Activated CD8-positive, alpha-beta memory T cell treated with anti-CD3 and anti-CD28 coated beads for 36 hours (primary cell): ENCODE measurements at regions not wholly inside any gene's neighbourhood (a gene's known extent, or its start where the extent isn't known, plus 50 kb on each side); places are given as distances from the start of the nearest gene placed in this dataset.
"Not testable (repeated sequence)": the region's sequence is repeated elsewhere in the genome, so short reads cannot be mapped to it uniquely, and the experiment has no call there.

Source experiments
- CTCF ChIA-PET: fragments of 350-600 bp; sonication (Branson Sonifier 250); formaldehyde crosslinking; loops from one replicate; lab custom pipeline; 2021; ENCODE audit warnings: antibody characterized with exemption; lab: Charles Lee
- POLR2A ChIA-PET: fragments of 350-600 bp; sonication (Branson Sonifier 250); formaldehyde crosslinking; loops from one replicate; lab custom pipeline; 2021; ENCODE audit warnings: antibody characterized with exemption; lab: Charles Lee

DNA sequence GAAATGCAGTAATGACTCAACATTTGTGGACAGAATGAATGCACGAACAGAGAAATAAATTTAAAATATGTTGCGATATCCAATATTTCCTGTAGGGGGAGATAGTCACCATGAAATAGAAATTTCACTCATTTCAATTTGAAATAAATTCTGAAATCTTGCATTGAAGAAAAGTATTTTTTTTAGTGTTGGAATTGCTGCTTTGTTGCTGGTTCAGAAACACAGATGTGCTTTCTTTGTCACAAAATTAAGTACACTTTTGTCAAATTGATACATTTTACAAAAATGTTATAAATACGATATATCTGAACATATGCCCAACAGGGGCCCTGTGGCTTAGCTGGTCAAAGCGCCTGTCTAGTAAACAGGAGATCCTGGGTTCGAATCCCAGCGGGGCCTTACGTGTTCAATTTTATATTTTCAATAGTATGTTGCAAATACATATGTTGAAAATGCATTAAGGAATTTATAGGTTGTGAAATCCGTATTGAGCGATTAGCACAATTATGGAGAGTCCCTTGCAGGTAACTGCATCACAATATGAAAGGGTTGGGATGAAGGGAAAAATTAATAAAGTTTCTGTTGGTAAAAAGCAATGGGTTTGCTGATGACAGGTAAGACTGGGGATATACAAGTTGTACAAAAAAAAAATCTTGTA is 85.4 kb upstream of the PRSS16 start:
- CTCF ChIA-PET: interaction anchor here (1.0 to 1.1 kb wide), 2 partner anchors 26 to 34 kb away, joined by 3 read pairs; no protein-coding TSS in a partner anchor
- POLR2A ChIA-PET: interaction anchor here (0.6 kb wide), 1 partner anchor 15 kb away, joined by 7 read pairs; a partner anchor contains a TSS

DNA sequence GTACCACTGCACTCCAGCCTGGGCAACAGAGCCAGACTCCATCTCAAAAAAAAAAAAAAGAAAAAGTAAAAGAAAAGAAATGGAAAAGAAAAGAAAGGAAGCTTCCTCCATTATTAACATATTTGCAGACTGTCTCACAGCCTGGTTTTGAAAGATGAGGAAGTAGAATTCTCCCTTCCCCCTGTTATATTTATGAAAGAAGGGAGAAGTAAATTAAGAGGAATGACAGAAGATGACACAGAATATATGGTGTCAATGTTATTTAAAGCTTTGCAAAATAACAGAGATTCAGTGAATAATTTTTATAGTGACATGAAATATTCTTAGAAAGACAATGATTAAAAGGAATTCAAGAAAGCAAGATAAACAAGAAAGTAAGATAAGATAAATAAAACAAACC is 83.7 kb upstream of the PRSS16 start:
- POLR2A ChIA-PET: interaction anchor here (1.2 kb wide), 1 partner anchor 31 kb away, joined by 3 read pairs; a partner anchor contains a TSS
- CTCF ChIA-PET: interaction anchor here (0.6 to 0.9 kb wide), 3 partner anchors 13 to 645 kb away, joined by 3 read pairs; no protein-coding TSS in a partner anchor

DNA sequence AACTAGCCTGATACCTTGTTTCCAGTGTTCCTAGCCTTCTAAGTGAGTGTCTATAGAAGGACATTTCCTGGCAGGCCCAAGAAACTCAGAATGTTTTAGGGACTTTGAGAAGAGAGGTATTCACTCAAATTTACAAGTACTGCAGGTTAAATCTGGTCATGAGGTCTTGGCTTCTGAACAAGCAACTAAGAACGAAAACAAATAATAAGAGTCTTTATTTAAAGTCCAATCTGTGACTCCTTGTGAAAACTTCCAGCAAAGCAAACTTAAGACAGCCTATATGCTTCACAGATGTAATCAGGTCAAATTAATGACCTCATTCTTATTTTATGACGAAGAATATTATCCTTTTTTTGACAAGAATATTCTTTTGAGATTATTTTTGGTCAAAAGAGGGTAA is 79.4 kb upstream of the PRSS16 start:
- ChIA-PET CTCF (no interaction called here), POLR2A (no interaction called here)

DNA sequence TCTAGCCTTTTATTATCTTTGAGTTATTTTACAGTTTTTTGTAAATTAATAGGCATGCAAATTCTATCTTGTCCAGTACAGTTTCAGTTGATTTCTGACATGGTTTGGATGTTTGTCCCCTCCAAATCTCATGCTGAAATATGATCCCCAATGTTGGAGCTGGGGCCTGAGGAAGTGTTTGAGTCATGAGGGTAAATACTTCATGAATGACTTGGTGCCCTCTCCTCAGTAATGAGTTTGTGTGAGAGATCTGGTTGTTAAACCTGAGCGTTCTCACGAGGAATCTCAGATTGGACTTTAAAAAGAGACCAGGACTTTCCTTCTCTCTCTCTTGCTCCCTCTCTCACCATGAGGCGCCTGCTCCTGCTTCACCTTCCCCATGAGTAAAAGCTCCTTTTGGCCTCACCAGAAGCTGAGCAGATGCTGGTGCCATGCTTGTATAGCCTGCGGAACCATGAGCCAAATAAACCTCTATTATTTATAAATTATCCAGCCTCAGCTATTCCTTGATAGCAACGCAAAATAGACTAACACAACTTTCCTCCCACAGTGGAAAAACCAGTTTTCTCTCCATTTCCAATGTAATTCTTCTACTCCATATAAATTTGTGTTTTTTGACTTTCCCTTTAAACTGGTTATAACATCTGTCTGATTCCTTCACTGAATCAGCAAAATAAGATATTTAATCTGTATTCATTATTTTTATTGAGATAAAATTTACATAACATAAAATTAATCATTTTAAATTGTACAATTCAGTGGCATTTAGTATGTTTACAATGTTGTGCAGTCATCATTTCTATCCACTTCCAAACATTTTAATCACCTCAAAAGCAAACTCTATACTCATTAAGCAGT is 78.7 kb upstream of the PRSS16 start:
- ChIA-PET CTCF (no interaction called here), POLR2A (no interaction called here)

DNA sequence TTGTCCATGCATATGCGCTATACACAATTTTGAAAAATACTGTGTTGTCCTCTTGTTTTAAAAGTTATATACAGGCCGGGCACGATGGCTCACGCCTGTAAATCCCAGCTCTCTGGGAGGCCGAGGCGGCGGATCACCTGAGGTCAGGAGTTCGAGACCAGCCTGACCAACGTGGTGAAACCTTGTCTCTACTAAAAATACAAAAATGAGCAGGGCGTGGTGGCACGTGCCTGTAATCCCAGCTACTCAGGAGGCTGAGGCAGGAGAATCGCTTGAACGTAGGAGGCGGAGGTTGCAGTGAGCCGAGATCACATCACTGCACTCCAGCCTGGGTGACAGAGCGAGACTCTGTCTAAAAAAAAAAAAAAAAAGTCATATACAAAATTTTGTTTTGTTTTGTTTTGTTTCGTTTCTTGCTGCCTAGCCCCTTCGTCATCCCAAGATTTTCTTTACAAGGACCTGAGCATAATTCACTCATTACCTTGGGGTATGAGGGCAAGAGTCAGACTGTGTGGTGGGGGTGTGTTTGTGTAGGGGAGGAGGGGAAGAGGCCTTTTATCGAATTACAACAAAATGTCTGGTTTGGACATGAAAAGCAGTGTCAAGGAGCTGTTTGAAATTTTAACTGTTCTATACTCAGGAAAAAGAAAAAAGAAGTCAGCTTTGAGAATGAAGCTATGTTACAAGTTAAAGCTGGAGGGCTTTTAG is 74.8 kb upstream of the PRSS16 start:
- CTCF ChIA-PET: interaction anchor here (0.6 kb wide), 1 partner anchor 25 kb away, joined by 4 read pairs; no protein-coding TSS in a partner anchor
- POLR2A ChIA-PET: not testable (repeated sequence)

DNA sequence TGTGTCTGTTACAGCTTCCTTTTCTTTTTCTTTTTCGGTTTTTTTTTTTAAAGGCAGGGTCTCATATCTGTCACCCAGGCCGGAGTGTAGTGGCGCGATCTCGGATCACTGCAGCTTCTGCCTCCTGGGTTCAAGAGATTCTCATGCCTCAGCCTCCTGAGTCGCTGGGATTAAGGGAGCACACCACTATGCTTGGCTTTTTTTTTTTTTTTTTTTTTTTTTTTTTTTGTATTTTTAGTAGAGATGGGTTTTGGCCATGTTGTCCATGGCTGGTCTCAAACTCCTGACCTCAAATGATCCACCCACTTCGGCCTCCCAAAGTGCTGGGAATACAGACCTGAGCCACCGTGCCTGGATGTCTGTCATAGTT is 74.3 kb upstream of the PRSS16 start:
- CTCF ChIA-PET: interaction anchor here (0.6 kb wide), 1 partner anchor 25 kb away, joined by 4 read pairs; no protein-coding TSS in a partner anchor
- POLR2A ChIA-PET: not testable (repeated sequence)

DNA sequence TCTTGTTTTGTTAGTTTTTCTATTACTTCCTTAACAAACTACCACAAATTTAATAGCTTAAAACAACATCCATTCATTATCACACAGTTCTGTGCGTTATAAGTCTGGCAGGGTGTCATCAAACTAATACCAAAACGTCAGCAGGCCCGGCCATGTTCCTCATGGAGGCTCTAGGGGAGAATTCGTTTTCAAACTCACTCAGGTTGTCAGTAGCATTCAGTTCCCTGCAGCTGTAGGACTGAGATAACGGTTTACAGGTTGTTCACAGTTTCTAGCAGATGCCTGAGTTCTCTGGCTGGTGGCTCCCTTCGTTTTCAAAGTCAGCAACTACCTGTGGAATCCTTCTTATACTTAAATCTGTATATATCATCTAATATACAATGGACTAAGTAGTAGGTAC is 72.5 kb upstream of the PRSS16 start:
- CTCF ChIA-PET: interaction anchor here (0.6 kb wide), 1 partner anchor 27 kb away, joined by 3 read pairs; no protein-coding TSS in a partner anchor

DNA sequence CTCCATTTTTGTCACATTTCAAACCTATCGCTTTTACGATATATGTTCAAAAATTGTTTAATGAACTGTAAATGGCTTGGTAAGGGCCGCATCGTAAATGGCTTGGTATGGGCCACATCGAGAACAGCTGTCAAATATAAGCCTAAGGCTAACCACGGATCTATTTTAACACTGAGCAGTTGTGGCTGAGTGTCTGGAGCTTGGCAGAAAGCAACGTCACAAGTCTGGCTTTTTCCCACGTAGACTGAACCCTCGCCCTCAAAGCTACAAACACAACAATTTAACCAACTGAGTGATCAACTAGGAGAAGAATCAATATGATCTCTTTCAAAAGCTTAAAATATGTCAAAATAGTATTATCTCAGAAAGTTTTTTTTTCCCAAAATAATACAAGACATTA is 71.4 kb upstream of the PRSS16 start:
- CTCF ChIA-PET: interaction anchor here (1.6 to 1.7 kb wide), 2 partner anchors 12 to 512 kb away, joined by 3 to 4 read pairs; no protein-coding TSS in a partner anchor
- POLR2A ChIA-PET: no interaction called here

More for the DNA sequence above, 72.5 kb upstream of the PRSS16 start:
- POLR2A ChIA-PET: no interaction called here

DNA sequence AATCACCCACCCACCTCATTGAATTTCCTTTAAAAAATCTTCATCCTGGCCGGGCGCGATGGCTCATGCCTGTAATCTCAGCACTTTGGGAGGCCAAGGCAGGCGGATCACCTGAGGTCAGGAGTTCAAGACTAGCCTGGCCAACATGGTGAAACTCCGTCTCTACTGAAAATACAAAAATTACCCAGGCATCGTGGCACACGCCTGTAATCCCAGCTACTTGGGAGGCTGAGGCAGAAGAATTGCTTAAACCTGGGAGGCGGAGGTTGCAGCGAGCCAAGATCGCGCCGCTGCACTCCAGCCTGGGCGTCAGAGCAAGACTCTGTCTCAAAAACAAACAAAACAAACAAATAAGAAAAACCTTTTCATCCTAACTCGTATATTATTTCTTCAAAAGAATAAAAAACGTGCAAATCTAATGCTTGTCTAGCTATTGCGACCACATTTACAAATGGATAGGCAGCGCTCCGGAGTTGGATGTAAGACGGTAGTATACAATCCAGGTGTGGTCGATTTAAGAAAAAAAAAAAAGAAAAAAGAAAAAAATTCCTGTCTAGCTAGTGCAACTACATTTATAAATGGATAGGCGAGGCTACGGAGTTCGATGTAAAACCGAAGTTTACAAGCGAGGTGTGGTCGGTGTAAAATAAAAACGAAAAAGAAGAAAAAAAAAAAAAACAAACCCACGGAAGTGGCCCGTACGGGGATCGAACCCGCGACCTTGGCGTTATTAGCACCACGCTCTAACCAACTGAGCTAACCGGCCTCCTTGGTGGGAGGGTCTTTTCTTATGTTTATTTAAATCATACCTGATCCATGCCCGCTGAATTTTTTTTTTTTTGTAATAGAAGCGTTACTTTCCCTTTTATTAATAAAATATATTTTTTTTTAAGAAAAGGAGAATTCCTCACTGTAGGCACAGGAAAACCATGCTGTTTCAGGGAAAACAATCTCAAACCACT is 70.7 kb upstream of the PRSS16 start:
- CTCF ChIA-PET: interaction anchor here (0.6 to 1.8 kb wide), 6 partner anchors 13 to 1838 kb away, joined by 3 to 4 read pairs (median 4); no protein-coding TSS in a partner anchor
- POLR2A ChIA-PET: interaction anchor here (0.6 to 1.3 kb wide), 5 partner anchors 30 to 619 kb away, joined by 3 to 12 read pairs (median 5); a partner anchor contains a TSS

DNA sequence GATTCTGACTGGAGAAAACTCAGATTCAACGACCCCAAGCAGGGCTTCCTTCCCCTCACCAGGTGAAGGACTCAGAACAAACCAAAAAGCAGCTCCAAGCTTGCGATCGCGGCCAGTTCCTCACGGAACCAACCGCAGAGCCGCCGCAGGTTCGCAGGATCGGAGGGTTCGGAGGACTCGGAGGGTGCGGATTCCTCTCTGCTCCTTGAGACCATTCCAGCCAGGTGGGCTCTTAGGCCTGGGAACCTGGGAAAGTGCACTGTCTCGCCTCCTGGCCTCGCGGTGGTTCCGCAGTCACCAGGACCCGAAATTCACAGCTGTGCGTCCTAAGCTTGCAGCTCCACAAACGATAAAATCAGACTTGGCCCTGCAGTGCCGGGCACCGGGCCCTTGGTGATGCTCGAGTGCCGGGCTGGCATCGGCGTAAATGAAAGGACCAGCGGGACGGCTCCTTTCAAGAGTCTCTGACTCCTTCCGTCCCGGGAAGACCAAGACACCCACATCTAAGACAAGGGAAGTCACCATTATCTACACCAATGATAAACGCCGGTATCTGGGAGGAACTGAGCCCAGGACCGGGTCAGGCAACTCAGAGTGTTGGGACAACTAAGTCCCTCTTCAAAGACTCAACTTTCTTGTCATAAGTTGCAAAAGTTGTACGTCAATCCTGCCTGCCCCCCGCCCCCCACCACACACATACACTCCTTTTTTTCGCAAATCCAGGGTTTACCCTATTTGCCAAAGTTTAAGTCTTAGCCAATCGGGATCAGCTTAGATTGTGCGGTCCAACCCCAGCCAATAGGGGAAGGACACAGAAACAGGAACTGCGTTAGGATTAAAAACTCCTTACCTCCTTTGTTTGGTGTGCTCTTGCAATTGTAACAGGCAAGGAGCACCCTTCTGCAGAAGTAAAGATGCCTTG is 69.8 kb upstream of the PRSS16 start:
- ChIA-PET CTCF (interaction anchor here (0.6 to 1.8 kb wide), 7 partner anchors 14 to 1466 kb away, joined by 3 to 4 read pairs (median 3); no protein-coding TSS in a partner anchor), POLR2A (interaction anchor here (0.5 to 1.3 kb wide), 9 partner anchors 31 to 713 kb away, joined by 3 to 12 read pairs (median 5); a partner anchor contains a TSS)

DNA sequence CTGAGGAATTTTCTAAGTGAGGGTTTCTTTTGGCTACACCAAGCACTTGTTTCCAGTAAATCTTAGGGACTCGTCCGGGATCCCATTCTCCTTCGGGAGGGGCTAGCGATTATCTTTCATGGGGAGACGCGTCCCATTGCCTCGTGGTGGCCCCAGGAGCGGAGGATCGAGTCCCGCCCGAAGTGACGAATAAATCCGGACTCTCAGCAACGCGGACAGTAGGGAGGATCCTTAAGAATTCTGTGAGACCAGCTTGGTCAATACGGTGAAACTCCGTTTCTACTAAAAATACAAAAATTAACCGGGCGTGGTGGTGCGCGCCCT is 69.1 kb upstream of the PRSS16 start:
- ChIA-PET CTCF (interaction anchor here (0.6 to 1.8 kb wide), 3 partner anchors 51 to 1466 kb away, joined by 3 to 4 read pairs (median 3); no protein-coding TSS in a partner anchor), POLR2A (interaction anchor here (0.5 to 1.0 kb wide), 4 partner anchors 51 to 713 kb away, joined by 3 to 9 read pairs (median 6); no protein-coding TSS in a partner anchor)

DNA sequence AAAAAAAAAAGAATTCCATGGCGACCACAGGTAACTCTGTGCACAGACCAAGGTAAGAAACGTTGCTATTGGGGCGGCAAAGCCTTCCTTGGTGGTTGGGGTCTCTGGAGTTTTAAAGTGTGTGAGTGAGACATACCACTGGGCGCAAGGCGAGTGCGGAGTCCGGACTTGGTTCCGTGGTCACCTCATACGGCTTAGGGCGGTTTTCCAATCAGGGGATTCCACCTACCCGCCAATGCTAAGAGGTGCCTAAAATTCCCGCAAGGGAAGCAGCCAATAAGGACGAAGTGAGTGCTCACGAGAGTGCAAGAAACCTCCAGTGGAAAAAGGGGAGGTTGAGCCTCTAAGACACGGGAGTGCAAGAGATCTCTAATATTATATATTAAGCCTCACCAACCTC is 68.6 kb upstream of the PRSS16 start:
- POLR2A ChIA-PET: no interaction called here
- CTCF ChIA-PET: interaction anchor here (1.8 kb wide), 1 partner anchor 52 kb away, joined by 4 read pairs; no protein-coding TSS in a partner anchor

DNA sequence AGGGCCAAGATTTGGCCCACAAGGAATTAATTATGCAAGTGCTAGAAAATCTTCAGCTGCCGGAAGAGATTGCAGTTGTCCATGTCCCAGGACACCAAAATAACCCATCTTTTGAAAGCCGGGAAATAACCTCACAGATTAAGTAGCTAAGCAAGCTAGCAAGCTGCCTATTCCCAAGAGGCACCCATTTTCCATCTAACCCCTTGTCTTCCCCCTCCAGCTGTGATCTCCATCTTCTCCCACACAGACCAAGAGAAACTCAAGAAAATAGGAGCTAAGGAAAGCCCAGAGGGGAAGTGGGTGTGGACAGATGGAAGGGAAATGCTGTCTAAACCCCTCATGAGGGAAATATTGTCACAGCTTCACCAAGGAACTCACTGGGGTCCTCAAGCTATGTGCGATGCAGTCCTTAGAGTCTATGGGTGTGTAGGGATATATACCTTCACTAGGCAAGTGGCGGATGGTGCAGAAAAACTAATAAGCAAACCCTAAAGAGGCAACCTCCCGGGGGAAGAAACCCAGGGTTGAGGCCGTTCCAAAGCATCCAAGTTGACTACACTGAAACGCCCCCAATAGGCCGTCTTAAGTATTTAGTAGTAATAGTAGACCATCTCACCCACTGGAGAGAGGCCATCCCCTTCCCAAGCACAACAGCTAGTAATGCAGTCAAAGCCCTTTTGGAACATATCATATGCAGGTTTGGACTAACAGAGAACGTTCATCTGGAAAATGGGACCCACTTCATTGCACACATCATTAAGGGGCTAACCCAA is 64.3 kb upstream of the PRSS16 start:
- ChIA-PET POLR2A (no interaction called here), CTCF (no interaction called here)

DNA sequence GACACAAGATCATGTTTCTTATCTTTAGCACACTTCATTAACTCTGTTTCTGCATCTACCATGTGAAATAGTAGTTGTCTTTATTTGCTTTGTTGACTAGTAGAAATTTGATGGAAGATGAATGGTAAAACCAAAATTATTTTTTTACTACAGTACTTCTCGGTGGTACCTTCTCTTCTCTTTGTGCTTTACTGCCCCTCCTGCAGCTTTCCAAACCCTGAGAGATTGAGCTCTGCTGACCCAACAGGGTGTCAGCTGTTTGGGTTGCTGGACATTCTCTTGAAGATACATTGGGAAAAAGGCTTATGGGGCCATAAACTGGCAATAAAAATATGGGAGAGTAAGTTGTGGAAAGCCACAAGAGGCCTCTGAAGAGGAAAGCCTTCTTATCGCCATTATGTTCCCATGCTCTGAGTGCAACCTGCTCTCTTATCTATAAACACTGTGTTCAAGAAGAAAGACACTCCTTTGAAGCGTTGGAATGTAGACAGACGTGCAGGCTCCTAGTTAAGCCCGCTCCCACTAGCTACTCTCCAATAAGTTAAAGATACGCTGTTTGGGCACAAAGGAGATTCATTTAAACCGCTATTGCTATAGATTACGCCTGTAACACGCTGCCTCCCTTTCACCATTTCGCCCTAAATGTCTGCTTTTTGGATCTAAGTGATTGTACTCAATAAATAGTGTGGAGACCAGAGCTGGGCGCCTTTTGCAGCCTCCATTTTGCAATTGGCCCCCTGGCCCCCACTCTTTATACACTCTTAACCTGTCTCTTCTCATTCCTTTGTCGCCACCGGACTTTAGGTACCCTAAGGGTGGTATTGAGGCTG is 60.1 kb upstream of the PRSS16 start:
- ChIA-PET POLR2A (interaction anchor here (0.5 kb wide), 1 partner anchor 13 kb away, joined by 6 read pairs; no protein-coding TSS in a partner anchor), CTCF (interaction anchor here (0.6 to 1.0 kb wide), 4 partner anchors 125 to 1796 kb away, joined by 3 to 5 read pairs (median 4); no protein-coding TSS in a partner anchor)
